GM18870 (cell line): ENCODE measurements at regions not wholly inside any gene's neighbourhood (a gene's known extent, or its start where the extent isn't known, plus 50 kb on each side); places are given as distances from the start of the nearest gene placed in this dataset.
"Not testable (repeated sequence)": the region's sequence is repeated elsewhere in the genome, so short reads cannot be mapped to it uniquely, and the experiment has no call there.

ENCODE experiments used
- ATAC-seq: cut with Tn5 transposase; IDR thresholded peaks from one replicate; pipeline ENCODE4 v1.9.1; 2021; ENCODE audit warnings: moderate library complexity; ENCODE audit not compliant: unreplicated experiment

DNA sequence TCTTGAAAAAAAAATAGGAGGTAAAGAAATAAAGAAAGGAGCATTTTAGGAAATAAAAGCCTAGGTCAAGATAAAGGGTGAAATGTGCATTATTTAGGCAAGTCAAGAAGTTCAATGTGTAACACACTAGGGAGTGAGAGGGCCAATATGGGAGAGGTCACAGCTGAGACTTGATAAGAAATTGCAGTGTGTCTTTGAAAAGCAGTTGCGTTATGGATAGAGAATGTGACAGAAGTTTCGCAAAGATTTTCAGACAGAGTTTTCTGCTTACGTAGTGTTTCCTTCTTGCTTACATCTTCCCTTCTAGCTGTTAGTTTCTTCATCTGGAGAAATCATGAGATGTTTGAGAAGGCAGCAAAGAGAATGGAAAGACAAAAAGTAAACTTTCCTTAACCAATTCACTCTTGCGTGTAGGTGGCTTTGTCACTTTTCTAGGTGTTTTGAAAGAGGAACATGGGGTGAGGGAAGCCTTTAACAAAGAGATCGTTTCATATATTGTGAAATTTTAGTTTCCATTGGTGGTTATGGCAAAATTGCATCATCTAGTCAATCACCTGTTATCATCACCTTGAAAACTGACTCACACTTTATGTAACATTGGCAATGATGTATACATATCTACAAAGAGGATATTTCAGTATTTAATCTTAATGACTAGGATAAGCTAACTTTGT lies 975.5 kb downstream of the OLFM4 start:
- no peak for ATAC-seq

DNA sequence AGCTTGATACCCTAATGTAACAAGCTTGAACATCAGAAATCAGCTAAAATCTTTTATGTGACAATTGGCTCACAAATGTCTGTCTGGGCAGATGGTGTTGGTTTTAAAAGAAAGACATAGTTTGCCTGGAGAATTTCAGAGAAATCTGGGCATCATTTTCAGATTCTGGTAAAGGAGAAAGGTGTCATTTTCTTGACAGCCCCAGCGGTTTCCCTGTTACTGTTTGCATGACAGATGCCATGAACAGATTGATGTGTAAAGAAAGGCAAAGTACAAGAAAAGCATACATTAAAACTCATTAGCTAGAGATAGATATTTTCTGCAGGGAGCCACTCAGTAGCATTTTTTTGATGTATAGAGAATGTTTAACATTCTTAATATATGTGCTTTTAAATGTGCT lies 987.9 kb downstream of the OLFM4 start:
- ATAC-seq = no peak

DNA sequence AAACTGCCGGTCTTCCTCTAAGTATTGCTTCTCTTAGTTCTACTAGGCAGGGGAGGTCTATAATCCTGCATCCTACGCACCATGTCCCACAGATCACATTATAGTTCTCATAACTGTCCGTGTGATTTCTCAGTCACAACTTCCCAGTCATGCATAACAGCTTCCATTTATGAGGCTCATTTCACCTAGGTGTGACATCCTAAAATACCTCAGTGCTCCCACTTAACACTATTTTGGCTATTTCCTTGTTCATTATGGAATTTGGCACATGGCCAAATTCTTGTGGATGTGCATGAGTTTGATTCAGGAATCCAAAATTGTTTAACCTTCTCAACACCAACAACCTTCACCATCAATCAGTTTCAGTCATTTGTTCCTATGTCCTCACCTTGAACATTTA lies 989.9 kb downstream of the OLFM4 start:
- no peak for ATAC-seq

DNA sequence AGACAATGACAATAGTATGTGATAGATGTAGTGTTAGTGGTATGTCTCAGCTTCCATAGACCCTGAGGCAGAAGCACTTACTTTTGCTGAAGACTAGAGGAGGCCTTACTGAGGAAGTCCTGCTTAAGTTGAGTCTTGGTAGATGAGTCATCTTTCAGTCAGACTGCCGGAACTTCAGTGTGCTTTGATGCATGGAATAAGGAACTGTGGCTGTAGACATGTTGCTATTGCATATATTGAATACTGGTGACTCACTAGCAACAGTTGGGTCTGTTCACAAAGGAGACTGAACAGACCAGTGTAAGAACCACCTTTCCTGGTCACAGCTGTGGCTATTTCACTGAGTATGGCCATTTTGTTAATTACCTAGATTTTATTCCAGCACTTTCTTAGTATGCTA lies 1000.6 kb downstream of the OLFM4 start:
- ATAC-seq = peak; percentile 99

DNA sequence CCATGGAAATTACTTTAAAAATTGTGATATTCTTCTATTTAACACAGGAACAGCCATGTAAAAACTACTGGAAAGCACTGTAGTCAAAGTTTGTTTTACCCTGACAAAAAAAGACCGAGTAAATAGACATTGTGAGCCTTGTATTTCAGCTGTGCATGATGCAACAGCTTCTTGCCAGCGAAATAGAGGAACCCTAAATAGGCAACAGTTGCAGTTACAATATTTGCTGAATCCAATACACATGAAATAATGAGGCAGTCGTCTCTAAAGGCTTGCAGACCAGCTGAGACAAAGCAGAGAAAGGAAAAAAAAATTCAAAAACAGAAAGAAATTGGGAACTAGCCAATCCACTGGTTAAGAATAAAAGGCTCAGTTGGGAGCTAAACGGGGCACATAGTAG lies 1001.1 kb downstream of the OLFM4 start:
- no peak for ATAC-seq

DNA sequence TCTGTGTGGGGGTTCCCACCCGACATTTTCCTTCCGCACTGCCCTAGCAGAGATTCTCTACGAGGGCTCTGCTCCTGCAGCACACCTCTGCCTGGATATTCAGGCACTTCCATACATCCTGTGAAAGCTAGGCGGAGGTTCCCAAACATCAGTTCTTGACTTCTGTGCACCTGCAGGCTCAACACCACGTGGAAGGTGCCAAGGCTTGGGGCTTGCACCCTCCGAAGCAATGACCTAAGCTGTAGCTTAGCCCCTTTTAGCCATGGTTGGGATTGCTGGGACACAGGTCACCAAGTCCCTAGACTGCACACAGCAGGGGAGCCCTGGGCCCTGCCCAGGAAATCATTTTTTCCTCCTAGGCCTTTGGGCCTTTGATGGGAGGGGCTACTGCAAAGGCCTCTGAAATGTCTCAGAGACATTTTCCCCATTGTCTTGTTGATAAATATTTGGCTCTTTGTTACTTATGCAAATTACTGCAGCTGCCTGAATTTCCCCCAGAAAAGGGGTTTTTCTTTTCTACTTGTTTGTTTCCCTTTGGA lies 1004.8 kb downstream of the OLFM4 start:
- ATAC-seq = no peak

DNA sequence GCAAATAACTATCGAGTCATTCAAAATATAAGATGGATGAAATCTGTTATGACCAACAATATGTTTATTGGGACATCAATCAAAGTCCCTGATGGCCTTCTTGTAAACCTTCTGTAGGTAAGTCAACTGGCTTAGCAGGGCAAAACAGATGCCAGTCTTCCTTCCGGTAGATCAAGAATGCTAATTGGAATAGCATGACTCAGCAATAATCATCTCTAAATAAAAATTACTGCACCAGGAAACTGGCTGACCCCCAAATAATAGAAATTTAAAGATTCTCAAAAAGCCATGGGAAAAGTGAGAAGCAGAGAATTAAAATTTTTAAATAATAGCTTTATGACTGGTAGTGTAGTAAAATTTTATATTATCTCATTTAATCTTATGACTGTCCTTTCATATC lies 1005.4 kb downstream of the OLFM4 start:
- ATAC-seq = no peak

DNA sequence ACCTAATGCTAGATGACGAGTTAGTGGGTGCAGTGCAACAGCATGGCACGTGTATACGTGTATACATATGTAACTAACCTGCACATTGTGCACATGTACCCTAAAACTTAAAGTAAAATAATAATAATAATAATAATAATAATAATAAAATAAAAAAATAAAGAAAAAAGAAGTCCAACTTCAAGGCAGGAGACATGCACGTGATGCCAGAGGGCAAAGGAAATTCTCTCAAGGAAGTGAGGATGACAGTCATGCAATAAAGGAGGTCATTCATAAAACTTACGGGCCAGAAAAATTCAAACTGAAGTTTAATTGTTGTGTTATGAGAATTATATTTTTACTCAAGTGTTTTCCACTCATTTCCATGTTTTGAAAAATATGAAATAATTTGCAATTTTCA lies 1028.8 kb downstream of the OLFM4 start:
- not testable (repeated sequence) for ATAC-seq

DNA sequence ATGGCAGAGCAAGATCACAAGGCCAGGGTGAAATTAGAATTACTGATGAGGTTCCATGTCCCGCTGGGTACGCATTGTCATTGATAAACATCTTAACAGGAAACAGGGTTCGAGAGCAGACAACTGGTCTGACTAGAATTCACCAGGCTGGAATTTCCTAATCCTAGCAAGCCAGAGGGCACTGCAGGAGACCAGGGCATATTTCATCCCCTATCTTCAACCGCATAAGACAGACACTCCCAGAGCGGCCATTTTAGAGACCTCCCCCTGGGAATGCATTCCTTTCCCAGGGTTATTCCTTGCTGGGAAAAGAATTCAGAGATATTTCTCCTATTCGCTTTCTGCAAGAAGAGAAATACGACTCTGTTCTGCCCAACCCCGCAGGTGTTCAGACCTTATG lies 1041.3 kb downstream of the OLFM4 start:
- not testable (repeated sequence) for ATAC-seq

DNA sequence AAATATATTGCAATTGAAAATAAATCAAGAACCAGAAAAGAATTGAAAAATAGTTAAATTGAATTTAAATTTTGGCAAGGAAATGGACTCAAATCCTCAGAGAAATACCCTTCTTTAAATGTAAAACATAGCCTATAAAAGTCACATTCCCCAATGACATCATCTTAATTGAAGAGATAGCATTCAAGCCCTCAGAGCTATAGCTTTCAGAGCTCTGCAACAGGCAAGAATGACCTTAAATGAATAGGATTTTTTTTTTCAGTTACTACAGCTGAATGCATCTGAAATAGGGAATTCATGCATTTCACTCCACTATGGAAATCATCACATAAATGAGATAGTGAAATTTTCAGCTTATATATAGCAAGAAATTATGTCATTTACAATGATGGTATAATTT lies 1049.0 kb downstream of the OLFM4 start:
- no peak for ATAC-seq

DNA sequence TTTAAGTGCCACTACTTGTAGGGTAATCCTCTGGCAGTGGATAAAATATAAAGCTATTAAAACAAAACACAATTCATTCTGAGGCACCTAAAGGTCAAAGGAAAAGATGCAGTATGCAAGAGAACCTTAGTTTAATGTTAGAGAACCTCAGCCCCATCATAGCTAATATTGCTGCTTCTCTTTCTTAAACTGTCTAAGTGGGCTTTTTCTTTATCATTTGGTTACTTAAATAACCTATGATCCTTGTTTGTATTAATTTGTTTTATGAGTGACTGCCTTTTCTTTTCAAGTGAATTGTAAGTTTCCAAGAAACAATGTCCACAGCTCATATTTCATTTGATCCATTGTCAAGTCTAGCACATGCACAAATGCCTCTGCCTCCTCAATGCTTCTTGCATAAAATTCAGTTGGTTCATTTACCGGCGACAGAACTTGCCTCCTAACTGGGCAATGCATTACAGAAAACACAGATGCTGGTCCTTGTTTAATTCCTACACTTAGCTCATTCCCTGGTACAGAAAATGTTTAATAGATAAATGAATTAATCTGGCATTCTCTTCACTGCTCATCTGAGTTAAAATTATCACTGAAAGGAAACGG lies 1049.8 kb downstream of the OLFM4 start:
- ATAC-seq = no peak

DNA sequence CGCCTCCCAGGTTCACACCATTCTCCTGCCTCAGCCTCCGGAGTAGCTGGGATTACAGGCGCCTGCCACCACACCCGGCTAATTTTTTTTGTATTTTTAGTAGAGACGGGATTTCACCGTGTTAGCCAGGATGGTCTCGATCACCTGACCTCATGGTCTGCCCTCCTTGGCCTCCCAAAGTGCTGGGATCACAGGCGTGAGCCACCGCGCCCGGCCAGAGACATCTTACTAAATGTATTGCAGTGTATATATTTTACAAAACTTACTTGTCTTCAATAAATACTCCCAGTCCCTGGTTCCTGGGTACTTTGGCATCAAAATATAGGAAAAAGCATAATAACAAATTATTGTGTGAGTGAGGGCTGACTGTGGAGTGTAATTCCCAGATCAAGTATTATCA lies 1053.7 kb downstream of the OLFM4 start:
- not testable (repeated sequence) for ATAC-seq

DNA sequence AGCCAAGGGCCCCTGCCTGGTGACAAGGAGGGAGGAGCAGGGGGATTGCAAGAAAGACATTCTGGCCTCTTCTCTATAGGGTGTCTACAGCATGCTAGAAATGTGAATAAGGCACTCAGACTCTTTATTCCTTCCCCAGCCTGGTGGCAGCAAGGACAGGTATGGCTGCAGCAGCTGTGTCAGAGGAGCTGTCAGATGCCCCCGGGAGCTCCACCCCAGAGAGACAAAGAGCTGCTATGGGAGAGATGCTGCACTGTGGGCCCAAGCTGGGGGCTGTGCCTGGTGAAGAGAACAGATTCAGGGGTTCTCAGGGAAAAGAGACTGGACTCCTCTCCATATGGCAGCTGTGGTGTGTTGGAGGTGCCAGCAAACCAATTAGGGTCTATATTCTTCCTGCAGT lies 1063.3 kb downstream of the OLFM4 start:
- ATAC-seq = no peak

DNA sequence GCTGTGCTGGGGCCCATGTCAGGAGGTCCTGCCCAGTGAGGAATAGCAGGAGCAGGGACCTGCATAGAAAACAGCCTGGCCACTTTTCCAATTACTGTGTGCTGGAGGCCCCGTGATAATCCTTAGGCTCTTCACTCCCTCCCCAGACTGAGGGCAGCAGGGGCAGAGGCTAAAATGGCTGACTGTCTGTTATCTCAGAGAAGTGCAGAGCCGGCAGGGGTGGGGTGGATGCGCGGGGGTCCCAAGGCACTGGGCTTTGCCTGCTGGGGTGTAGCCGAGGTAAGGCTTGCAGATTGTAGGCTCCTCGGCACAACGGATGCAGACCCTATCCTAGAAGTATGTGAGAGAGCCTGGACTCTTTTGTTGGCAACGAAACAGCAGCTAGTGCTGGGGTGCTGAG lies 1064.1 kb downstream of the OLFM4 start:
- no peak for ATAC-seq

DNA sequence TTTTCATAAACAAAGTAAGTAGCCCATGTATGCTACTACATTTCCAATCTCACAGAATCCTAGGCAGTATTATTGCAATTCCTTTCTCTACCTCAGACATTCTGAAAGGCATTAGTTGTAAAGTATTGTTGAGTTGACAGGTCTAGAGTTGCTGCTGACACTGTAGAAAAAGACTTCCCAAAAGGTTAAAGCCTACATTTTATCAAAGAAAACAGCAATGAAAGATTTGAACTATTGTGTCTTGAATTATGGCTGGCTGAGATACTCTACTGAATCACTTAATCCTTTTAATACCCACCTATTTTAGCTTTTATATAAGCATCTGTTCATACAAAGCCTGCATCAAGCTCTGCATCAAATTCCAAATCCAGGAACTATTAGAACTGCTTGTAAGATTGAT lies 1082.0 kb downstream of the OLFM4 start:
- no peak for ATAC-seq

DNA sequence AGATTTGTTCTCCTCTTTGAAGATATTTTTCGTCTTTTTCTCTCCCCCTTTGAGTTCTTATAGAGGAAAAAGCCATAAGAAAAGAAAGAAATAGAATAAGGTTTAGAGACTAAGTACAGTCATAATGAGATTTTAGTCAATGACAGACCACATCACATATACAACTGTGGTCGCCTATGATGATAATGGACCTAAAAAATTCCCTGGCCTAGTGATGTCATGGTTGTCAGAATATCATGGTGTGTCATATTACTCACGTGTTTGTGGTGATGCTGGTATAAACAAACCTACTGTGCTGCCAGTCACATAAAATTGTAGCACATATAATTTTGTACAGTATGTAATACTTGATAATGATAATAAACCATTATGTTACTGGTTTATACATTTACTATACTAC lies 1096.1 kb downstream of the OLFM4 start:
- ATAC-seq = no peak

DNA sequence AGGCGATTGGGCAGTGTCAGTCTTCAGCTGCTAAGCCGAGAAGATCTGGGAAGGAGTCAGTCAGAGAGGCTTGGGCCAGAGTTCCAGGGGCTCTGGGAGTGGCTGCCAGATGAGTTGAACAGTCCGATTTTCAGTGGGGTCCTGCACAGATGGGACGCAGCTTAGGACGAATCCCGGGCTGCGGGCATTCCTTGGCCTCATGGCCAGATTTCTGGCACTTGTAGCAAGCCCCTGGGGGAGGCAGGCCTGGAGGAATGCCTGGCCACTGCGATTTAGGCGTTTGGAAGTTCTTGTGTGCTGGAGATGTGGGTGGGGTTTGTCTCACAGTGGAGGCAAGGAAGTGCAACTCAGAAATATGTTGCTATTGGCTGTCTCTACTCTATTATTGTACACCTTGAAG lies 1102.3 kb downstream of the OLFM4 start:
- not testable (repeated sequence) for ATAC-seq

DNA sequence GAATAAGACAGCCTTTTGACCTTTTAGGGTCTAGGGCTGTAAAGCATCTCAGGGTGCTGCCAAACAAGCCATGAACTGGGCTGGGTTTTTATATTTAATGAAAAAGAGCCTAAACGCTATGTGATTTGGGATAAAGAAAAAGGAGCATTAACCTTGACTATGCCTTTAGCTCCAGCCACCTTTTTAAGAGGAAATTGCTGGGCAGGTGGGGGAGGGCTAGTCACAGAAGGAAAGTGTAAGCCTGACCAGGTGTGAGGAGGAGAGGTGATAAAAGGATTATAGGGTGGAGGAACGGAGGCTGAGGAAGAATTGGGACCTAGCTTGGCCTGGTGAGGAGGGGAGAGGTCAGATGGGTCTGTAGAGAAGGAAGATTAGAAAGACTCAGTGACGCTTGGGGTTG lies 1102.8 kb downstream of the OLFM4 start:
- ATAC-seq = not testable (repeated sequence)

DNA sequence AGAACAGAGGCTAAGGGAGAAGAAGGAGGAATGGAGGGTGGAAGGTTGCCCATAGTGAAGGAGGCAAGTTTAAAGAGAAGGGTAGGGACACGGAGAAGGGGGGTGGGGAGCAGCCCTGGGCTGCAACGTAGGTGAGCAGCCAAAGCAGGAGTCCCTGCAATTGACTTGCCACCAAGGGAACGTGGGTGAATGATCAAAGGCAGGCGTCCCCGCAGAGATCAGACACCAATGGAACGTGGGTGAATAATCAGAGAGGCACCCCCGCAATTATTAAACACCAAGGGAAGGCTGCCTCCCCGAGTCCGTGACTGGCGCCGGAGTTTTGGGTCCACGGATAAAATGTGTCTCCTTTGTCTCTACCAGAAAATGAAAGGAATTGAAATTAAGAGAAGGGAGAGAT lies 1103.5 kb downstream of the OLFM4 start:
- ATAC-seq = not testable (repeated sequence)

DNA sequence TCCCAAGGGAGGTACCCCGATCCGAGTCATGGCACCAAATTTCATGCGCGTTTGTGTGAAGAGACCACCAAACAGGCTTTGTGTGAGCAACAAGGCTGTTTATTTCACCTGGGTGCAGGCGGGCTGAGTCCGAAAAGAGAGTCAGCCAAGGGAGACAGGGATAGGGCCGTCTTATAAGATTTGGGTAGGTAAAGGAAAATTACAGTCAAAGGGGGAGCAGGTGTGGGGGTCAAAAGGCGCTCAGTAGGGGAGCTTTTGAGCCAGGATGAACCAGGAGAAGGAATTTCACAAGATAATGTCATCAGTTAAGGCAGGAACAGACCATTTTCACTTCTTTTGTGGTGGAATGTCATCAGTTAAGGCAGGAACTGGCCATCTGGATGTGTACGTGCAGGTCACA lies 1104.1 kb downstream of the OLFM4 start:
- not testable (repeated sequence) for ATAC-seq

DNA sequence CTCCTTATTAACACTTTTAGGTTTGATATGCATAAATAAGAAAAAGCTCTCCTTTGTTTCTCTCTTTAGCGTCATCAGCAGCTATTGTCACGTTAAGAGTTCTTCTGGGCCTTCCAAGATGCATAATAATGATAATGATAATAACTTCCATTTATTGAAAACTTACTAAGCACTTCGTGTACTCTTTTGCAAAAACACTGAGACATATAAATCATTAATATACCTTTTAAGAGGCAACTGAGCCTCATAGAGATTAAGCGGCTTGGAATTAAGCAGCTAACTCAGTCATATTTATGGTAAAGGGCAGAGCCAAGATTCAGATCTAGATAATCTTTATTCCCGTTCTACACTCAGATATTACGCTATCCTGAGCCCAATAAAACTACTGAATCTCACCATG lies 1105.1 kb downstream of the OLFM4 start:
- no peak for ATAC-seq

DNA sequence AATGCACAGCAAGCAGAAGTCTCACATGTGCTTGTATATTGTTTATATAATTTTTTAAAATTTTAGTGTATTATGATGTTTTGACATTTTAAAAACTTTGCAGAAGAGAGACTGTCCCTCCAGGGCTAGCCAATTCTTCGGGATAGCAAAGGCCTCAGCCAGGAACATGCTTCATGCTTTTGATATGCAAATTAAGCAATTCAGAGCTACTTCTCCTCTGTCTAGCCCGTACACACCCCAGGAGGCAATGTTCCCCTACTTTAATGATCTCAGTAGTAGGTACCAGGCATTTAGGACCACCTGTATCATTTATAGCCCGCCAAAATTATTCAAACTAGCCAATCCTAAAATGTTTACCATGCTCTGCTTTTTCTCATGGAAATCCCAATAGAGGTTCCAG lies 1116.2 kb downstream of the OLFM4 start:
- ATAC-seq = no peak

DNA sequence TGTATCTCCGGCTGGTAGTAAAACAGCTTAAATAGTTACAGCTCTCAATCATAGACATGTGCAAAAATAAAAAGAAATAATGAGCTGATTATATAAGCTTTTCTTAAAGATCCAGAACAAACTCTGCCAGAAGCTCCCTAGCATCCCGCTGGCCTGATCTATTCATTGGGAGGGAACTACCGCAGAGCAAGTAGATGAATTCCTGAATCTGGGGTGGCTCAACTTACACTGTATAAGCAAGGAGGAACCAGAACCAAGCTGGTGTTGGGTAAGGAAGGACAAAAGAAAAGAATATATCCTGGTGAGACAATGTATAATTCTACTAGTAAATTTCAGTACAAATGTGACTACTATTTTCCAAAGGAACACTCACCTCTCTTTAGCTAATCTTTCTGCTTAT lies 1122.2 kb downstream of the OLFM4 start:
- ATAC-seq = no peak
